PFSK-1 (cell line): ENCODE measurements at regions not wholly inside any gene's neighbourhood (a gene's known extent, or its start where the extent isn't known, plus 50 kb on each side); places are given as distances from the start of the nearest gene placed in this dataset.

Experiments used
- POLR2AphosphoS5 ChIP-seq: IDR thresholded peaks from 2 replicates; pipeline ENCODE4 v1.6.1; 2012; ENCODE audit warnings: low read depth, mild to moderate bottlenecking, control low read depth, low read length, moderate library complexity
- REST ChIP-seq, 2 experiments: IDR thresholded peaks; 2 replicates each; pipeline versions ENCODE4 v1.6.1 to v1.8.0; 2011 to 2012; ENCODE audit warnings: low read depth in 2 of 2, low read length in 2 of 2, control low read depth in 1 of 2, inconsistent platforms in 1 of 2, mild to moderate bottlenecking in 1 of 2, moderate library complexity in 1 of 2; ENCODE audit not compliant: insufficient read depth in 1 of 2
- SIN3A ChIP-seq: IDR thresholded peaks from 2 replicates; pipeline ENCODE4 v1.6.1; 2012; ENCODE audit warnings: mild to moderate bottlenecking, low read length, moderate library complexity, borderline replicate concordance; ENCODE audit not compliant: insufficient read depth
- TAF1 ChIP-seq: IDR thresholded peaks from 2 replicates; pipeline ENCODE4 v1.6.1; 2012; ENCODE audit warnings: low read length, control low read depth, borderline replicate concordance; ENCODE audit not compliant: insufficient read depth

GRCh38 chr1:4218619-4219018 is 318.5 kb upstream of the C1orf174 start:
- TF ChIP-seq TAF1, result no peak
- TF ChIP-seq POLR2AphosphoS5, result no peak
- no peak for TF ChIP-seq REST (IDR thresholded peaks at IDR 0.05; ENCODE audit: insufficient read depth in 1 of 2, low read depth in 2 of 2, low read length in 2 of 2)
- no peak for TF ChIP-seq SIN3A
